B cell (primary cell): ENCODE measurements at regions not wholly inside any gene's neighbourhood (a gene's known extent, or its start where the extent isn't known, plus 50 kb on each side); places are given as distances from the start of the nearest gene placed in this dataset.

Source experiments
- ATAC-seq: fragments of 200-7000 bp; cut with Tn5 transposase; one replicate; pipeline ENCODE4 v1.10.0; 2021; ENCODE audit warnings: low read depth, mild to moderate bottlenecking, moderate number of reproducible peaks, moderate library complexity
- CTCF ChIA-PET: fragments of 350-600 bp; sonication (Branson Sonifier 250); formaldehyde crosslinking; loops from one replicate; lab custom pipeline; 2021; ENCODE audit warnings: antibody characterized with exemption, inconsistent platforms; lab: Charles Lee
- POLR2A ChIA-PET: fragments of 350-600 bp; sonication (Branson Sonifier 250); formaldehyde crosslinking; loops from one replicate; lab custom pipeline; 2021; ENCODE audit warnings: antibody characterized with exemption; lab: Charles Lee
- DNase-seq: peaks from one replicate; pipeline ENCODE4 v3.0.0; 2013
- H2AFZ ChIP-seq: 2 replicates; pipeline ENCODE4 v1.6.1; 2012; ENCODE audit warnings: mild to moderate bottlenecking, low read depth, low read length; ENCODE audit not compliant: insufficient read depth, poor library complexity, severe bottlenecking
- H3K27ac ChIP-seq, 2 donors: 1 replicate in 1 of 2; 2 replicates in 1 of 2; pipeline ENCODE4 v1.5.1; 2012 to 2013; ENCODE audit warnings: low read length in 2 of 2, mild to moderate bottlenecking in 2 of 2, moderate library complexity in 1 of 2
- H3K27me3 ChIP-seq, 4 experiments: fragments of 200-600 bp in 1 of 4; sonication (generic) in 1 of 4; replicated peaks in 1 of 4; 1 replicate in 2 of 4; 2 replicates in 2 of 4; pipeline versions ENCODE4 v1.6.1 to v1.7.0; 2013 to 2016; ENCODE audit warnings: low read length in 3 of 4, mild to moderate bottlenecking in 2 of 4, mixed read lengths in 1 of 4, moderate library complexity in 1 of 4; ENCODE audit not compliant: insufficient read depth in 4 of 4, control insufficient read depth in 3 of 4; ENCODE audit errors: control extremely low read depth in 1 of 4
- H3K36me3 ChIP-seq, 2 experiments: replicated peaks in 1 of 2; 1 replicate in 1 of 2; 2 replicates in 1 of 2; pipeline versions ENCODE4 v1.6.1 to v1.7.1; 2013; ENCODE audit warnings: low read length in 1 of 2; ENCODE audit not compliant: insufficient read depth in 2 of 2, control insufficient read depth in 1 of 2; ENCODE audit errors: control extremely low read depth in 1 of 2, extremely low read depth in 1 of 2
- H3K4me1 ChIP-seq, 2 donors: fragments of 200-600 bp in 1 of 2; sonication (generic) in 1 of 2; 1 replicate in 1 of 2; 2 replicates in 1 of 2; pipeline versions ENCODE4 v1.5.1 to v1.6.1; 2013 to 2017; ENCODE audit warnings: low read length in 2 of 2; ENCODE audit not compliant: control insufficient read depth in 2 of 2, insufficient read depth in 2 of 2
- H3K4me2 ChIP-seq: replicated peaks from 2 replicates; pipeline ENCODE3; 2012; ENCODE audit warnings: mild to moderate bottlenecking, low read depth, low read length; ENCODE audit not compliant: poor library complexity, severe bottlenecking
- H3K4me3 ChIP-seq, 5 experiments: fragments of 200-600 bp in 1 of 5; sonication (generic) in 1 of 5; 1 replicate in 3 of 5; 2 replicates in 2 of 5; pipeline versions ENCODE4 v1.5.1 to v1.7.0; 2011 to 2016; ENCODE audit warnings: low read length in 4 of 5, mild to moderate bottlenecking in 4 of 5, low read depth in 2 of 5, control low read depth in 1 of 5, moderate library complexity in 1 of 5; ENCODE audit not compliant: insufficient read depth in 1 of 5; ENCODE audit errors: control extremely low read depth in 1 of 5, extremely low read depth in 1 of 5
- H3K79me2 ChIP-seq: fragments of 200-600 bp; sonication (generic); one replicate; pipeline ENCODE4 v1.6.0; 2016; ENCODE audit warnings: low read length; ENCODE audit not compliant: control insufficient read depth, insufficient read depth
- H3K9ac ChIP-seq: fragments of 200-600 bp; sonication (generic); 2 replicates; pipeline ENCODE4 v1.6.1; 2017; ENCODE audit warnings: mild to moderate bottlenecking, low read length, moderate library complexity
- H3K9me3 ChIP-seq, 3 donors: one replicate each; pipeline versions ENCODE4 v1.6.1 to v1.7.1; 2013; ENCODE audit warnings: low read length in 2 of 3; ENCODE audit not compliant: control insufficient read depth in 2 of 3, insufficient read depth in 1 of 3; ENCODE audit errors: control extremely low read depth in 1 of 3
- H4K20me1 ChIP-seq: 2 replicates; pipeline ENCODE4 v1.6.0; 2012; ENCODE audit warnings: mild to moderate bottlenecking, low read length; ENCODE audit not compliant: insufficient read depth, control insufficient read depth, poor library complexity, severe bottlenecking
- H3K27ac Mint-ChIP-seq: one replicate; pipeline ENCODE4 v1.8.0; 2021; ENCODE audit warnings: mixed read lengths
- H3K27me3 Mint-ChIP-seq: one replicate; pipeline ENCODE4 v1.8.0; 2021; ENCODE audit warnings: mixed read lengths
- H3K4me1 Mint-ChIP-seq: one replicate; pipeline ENCODE4 v1.8.0; 2021; ENCODE audit warnings: mixed read lengths
- H3K4me3 Mint-ChIP-seq: one replicate; pipeline ENCODE4 v1.8.0; 2021; ENCODE audit warnings: mixed read lengths
- H3K9me3 Mint-ChIP-seq: one replicate; pipeline ENCODE4 v1.8.0; 2022; ENCODE audit warnings: mixed read lengths; ENCODE audit not compliant: insufficient read depth
- EZH2 ChIP-seq: IDR thresholded peaks from 2 replicates; pipeline ENCODE4 v1.6.1; 2012; ENCODE audit warnings: borderline replicate concordance, low read depth, mild to moderate bottlenecking, moderate library complexity, low read length; ENCODE audit not compliant: insufficient read depth, poor library complexity, severe bottlenecking
- WGBS: methylation state at CpG from one replicate; pipeline ENCODE4 v1.1.5; 2013; ENCODE audit warnings: missing lambda C conversion rate; ENCODE audit not compliant: insufficient coverage; 5-methylcytosine and 5-hydroxymethylcytosine counted together
- intact Hi-C: fragments of 100-400 bp; cut with micrococcal nuclease; formaldehyde crosslinking; loops from one replicate; pipeline ENCODE4 v1.10.0; 2022
- TF ChIP-seq, protein P1 (sequence below): fragments of 200-600 bp; IDR thresholded peaks from one replicate; pipeline ENCODE4 v1.8.0; 2022; ENCODE audit warnings: antibody characterized with exemption, mild to moderate bottlenecking

DNA sequence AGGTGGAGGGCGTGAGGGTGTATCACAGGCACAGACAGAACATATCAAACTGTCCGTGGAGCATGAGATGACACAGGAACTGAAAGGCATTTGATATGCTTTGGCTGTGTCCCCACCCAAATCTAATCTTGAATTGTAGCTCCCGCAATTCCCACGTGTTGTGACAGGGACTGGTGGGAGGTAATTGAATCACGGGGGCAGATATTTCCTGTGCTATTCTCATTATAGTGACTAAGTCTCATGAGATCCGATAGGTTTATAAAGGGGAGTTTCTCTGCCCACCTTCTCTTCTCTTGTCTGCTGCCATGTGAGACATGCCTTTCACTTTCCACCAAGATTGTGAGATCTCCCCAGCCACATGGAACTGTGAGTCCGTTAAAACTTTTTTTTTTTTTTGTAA is 123.1 kb upstream of the PIEZO2 start:
- no peaks in the 10 kb centered on the region for H3K4me1 Mint-ChIP-seq
- H3K9me3 ChIP-seq = no peaks in the 10 kb centered on the region
- DNase-seq (no peak), ATAC-seq (no peak)
- H3K9ac ChIP-seq = no peak overlapping the region
- no peak for TF ChIP-seq EZH2
- ChIA-PET POLR2A (no interaction called here), CTCF (no interaction called here)
- 96% methylated on average over 3 of the region's 7 CpGs for WGBS
- no peak overlapping the region for H3K4me3 ChIP-seq
- H3K9me3 Mint-ChIP-seq = no peaks in the 10 kb centered on the region
- H3K27me3 Mint-ChIP-seq = peaks cover 3% of the 10 kb centered on the region
- no peaks in the 10 kb centered on the region for H3K36me3 ChIP-seq
- H3K4me3 Mint-ChIP-seq = no peak overlapping the region
- no peaks in the 10 kb centered on the region for H3K79me2 ChIP-seq
- no peak overlapping the region for H3K27ac ChIP-seq
- H3K27ac Mint-ChIP-seq = no peak overlapping the region
- no peaks in the 10 kb centered on the region for H3K4me1 ChIP-seq
- intact Hi-C loops = no loop called here
- H2AFZ ChIP-seq = no peak overlapping the region
- H3K4me2 ChIP-seq = no peak overlapping the region
- no peaks in the 10 kb centered on the region for H4K20me1 ChIP-seq
- H3K27me3 ChIP-seq = no peaks in the 10 kb centered on the region

DNA sequence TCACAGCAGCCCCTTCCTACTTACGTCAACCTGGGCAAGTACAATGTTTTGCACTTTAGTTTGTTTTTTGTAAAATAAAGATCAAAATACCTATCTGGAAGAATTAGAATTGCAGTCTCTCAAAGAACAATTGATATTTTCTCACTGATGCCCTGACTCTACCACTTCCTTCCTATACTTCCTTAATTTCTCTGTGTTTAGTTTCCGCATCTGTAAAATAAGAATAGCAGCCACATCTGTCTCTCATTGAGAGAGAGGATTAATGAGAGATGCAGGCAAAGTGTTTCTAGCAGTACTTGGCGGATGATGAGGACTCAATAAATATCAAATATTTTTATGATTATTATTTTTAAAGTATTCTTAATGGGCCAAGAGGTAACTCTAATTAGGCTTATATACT is 122.6 kb upstream of the PIEZO2 start:
- intact Hi-C loops = no loop called here
- H3K9me3 Mint-ChIP-seq = no peaks in the 10 kb centered on the region
- ChIA-PET CTCF (no interaction called here), POLR2A (no interaction called here)
- Histone ChIP-seq H3K4me2 (no peak overlapping the region), H3K27ac (no peak overlapping the region), H3K27me3 (peaks cover 0 to 2% (median 0%) of the 10 kb centered on the region in 4 experiments), H2AFZ (no peak overlapping the region), H3K9me3 (no peaks in the 10 kb centered on the region), H3K4me3 (no peak overlapping the region), H4K20me1 (no peaks in the 10 kb centered on the region), H3K36me3 (no peaks in the 10 kb centered on the region), H3K4me1 (no peaks in the 10 kb centered on the region), H3K9ac (no peak overlapping the region), H3K79me2 (no peaks in the 10 kb centered on the region)
- no CpG with 5 or more reads among the region's 3 CpGs for WGBS
- DNase-seq = no peak
- H3K4me3 Mint-ChIP-seq = no peak overlapping the region
- no peak overlapping the region for H3K27ac Mint-ChIP-seq
- H3K4me1 Mint-ChIP-seq = no peaks in the 10 kb centered on the region
- peaks cover 5% of the 10 kb centered on the region for H3K27me3 Mint-ChIP-seq
- TF ChIP-seq, protein P1, sequence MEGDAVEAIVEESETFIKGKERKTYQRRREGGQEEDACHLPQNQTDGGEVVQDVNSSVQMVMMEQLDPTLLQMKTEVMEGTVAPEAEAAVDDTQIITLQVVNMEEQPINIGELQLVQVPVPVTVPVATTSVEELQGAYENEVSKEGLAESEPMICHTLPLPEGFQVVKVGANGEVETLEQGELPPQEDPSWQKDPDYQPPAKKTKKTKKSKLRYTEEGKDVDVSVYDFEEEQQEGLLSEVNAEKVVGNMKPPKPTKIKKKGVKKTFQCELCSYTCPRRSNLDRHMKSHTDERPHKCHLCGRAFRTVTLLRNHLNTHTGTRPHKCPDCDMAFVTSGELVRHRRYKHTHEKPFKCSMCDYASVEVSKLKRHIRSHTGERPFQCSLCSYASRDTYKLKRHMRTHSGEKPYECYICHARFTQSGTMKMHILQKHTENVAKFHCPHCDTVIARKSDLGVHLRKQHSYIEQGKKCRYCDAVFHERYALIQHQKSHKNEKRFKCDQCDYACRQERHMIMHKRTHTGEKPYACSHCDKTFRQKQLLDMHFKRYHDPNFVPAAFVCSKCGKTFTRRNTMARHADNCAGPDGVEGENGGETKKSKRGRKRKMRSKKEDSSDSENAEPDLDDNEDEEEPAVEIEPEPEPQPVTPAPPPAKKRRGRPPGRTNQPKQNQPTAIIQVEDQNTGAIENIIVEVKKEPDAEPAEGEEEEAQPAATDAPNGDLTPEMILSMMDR = no peak
- no peak for TF ChIP-seq EZH2
- ATAC-seq = no peak
